Vagina (tissue), 2 donors: ENCODE measurements at regions not wholly inside any gene's neighbourhood (a gene's known extent, or its start where the extent isn't known, plus 50 kb on each side); places are given as distances from the start of the nearest gene placed in this dataset.

ENCODE experiments used
- POLR2A ChIP-seq, 2 donors: fragments of 450-650 bp; IDR thresholded peaks; one replicate each; pipeline ENCODE4 v1.6.1; 2017; ENCODE audit warnings: antibody characterized with exemption in 2 of 2, mild to moderate bottlenecking in 2 of 2, moderate library complexity in 2 of 2
- POLR2AphosphoS5 ChIP-seq, 2 donors: sonication (generic); formaldehyde crosslinking; IDR thresholded peaks; one replicate each; pipeline ENCODE4 v1.9.0; 2017; ENCODE audit warnings: antibody characterized with exemption in 2 of 2, mild to moderate bottlenecking in 2 of 2, low read depth in 1 of 2; ENCODE audit not compliant: insufficient read depth in 1 of 2
- TF ChIP-seq, protein P1 (sequence below), 3 experiments: fragments of 450-650 bp in 2 of 3; fragments of 200-600 bp in 1 of 3; sonication (generic) in 1 of 3; IDR thresholded peaks; one replicate each; pipeline ENCODE4 v1.5.1; 2017 to 2019; ENCODE audit warnings: antibody characterized with exemption in 3 of 3, mild to moderate bottlenecking in 2 of 3, moderate library complexity in 2 of 3

GRCh38 chr2:215705771-215706361, 270.0 kb upstream of the FN1 start:
- no peak for TF ChIP-seq POLR2A (IDR thresholded peaks at IDR 0.05)
- TF ChIP-seq, protein P1, sequence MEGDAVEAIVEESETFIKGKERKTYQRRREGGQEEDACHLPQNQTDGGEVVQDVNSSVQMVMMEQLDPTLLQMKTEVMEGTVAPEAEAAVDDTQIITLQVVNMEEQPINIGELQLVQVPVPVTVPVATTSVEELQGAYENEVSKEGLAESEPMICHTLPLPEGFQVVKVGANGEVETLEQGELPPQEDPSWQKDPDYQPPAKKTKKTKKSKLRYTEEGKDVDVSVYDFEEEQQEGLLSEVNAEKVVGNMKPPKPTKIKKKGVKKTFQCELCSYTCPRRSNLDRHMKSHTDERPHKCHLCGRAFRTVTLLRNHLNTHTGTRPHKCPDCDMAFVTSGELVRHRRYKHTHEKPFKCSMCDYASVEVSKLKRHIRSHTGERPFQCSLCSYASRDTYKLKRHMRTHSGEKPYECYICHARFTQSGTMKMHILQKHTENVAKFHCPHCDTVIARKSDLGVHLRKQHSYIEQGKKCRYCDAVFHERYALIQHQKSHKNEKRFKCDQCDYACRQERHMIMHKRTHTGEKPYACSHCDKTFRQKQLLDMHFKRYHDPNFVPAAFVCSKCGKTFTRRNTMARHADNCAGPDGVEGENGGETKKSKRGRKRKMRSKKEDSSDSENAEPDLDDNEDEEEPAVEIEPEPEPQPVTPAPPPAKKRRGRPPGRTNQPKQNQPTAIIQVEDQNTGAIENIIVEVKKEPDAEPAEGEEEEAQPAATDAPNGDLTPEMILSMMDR (IDR thresholded peaks at IDR 0.05), result no peak
- TF ChIP-seq POLR2AphosphoS5 (IDR thresholded peaks at IDR 0.05; ENCODE audit: insufficient read depth in 1 of 2, low read depth in 1 of 2), result no peak
